GM12878 (cell line): ENCODE measurements at regions not wholly inside any gene's neighbourhood (a gene's known extent, or its start where the extent isn't known, plus 50 kb on each side); places are given as distances from the start of the nearest gene placed in this dataset.

ENCODE experiments used
- ATAC-seq: fragments of 200-7000 bp; cut with Tn5 transposase; 3 replicates; pipeline ENCODE4 v1.9.1; 2020; ENCODE audit warnings: mild to moderate bottlenecking, moderate library complexity
- BruUV-seq: library from RNA; stranded (reverse); fragments of 400-500 nt; replicated peaks from 2 replicates; lab custom pipeline; 2021; lab: Mats Ljungman, UMichigan
- CTCF ChIA-PET: fragments of 300-600 bp; sonication (Branson Sonifier 250); formaldehyde crosslinking; extraction: SDS; loops from one replicate; lab custom pipeline; 2021; ENCODE audit warnings: inconsistent platforms; lab: Yijun Ruan, JAX
- POLR2A ChIA-PET: fragments of 350-600 bp; formaldehyde crosslinking; extraction: SDS; loops from one replicate; lab custom pipeline; 2021; ENCODE audit warnings: inconsistent platforms; lab: Charles Lee
- RAD21 ChIA-PET: fragments of 300-600 bp; sonication (Branson Sonifier 250); formaldehyde crosslinking; loops from one replicate; lab custom pipeline; 2023; ENCODE audit warnings: antibody characterized with exemption; ENCODE audit not compliant: unreplicated experiment; lab: Charles Lee
- SMC1A ChIA-PET: fragments of 300-600 bp; sonication (Branson Sonifier 250); formaldehyde crosslinking; loops from one replicate; lab custom pipeline; 2023; ENCODE audit not compliant: unreplicated experiment, uncharacterized antibody; lab: Charles Lee
- DNase-seq: peaks from one replicate; pipeline ENCODE4 v3.0.0-alpha.2; 2011; ENCODE audit warnings: low read depth, low spot score
- FAIRE-seq: peaks from 3 replicates; lab custom pipeline; 2011; peaks lifted over from hg19 to GRCh38; lab: Jason Lieb, UNC
- H2AFZ ChIP-seq: 2 replicates; pipeline ENCODE4 v1.6.0; 2011; ENCODE audit warnings: low read depth, low read length, control low read depth; ENCODE audit not compliant: control insufficient read depth
- H3K27ac ChIP-seq: 2 replicates; pipeline ENCODE4 v1.5.1; 2011; ENCODE audit warnings: control low read depth; ENCODE audit not compliant: control insufficient read depth, insufficient read depth
- H3K27me3 ChIP-seq, 2 experiments: replicated peaks in 1 of 2; 2 replicates each; pipeline versions ENCODE4 v1.6.0 to v1.6.1; 2011; ENCODE audit warnings: low read length in 1 of 2; ENCODE audit not compliant: control insufficient read depth in 2 of 2, insufficient read depth in 2 of 2
- H3K36me3 ChIP-seq, 2 experiments: 2 replicates each; pipeline ENCODE4 v1.5.1; 2011; ENCODE audit warnings: low read length in 1 of 2; ENCODE audit not compliant: control insufficient read depth in 2 of 2, insufficient read depth in 2 of 2
- H3K4me1 ChIP-seq: 2 replicates; pipeline ENCODE4 v1.6.1; 2011; ENCODE audit warnings: mild to moderate bottlenecking, low read length, moderate library complexity, mixed read lengths; ENCODE audit not compliant: control insufficient read depth, insufficient read depth
- H3K4me2 ChIP-seq: 2 replicates; pipeline ENCODE4 v1.6.0; 2011; ENCODE audit warnings: control low read depth; ENCODE audit not compliant: control insufficient read depth, insufficient read depth
- H3K4me3 ChIP-seq: fragments of 200-600 bp; sonication (generic); 2 replicates; pipeline ENCODE4 v1.5.1; 2016
- H3K79me2 ChIP-seq: 2 replicates; pipeline ENCODE4 v1.6.0; 2011; ENCODE audit warnings: low read length; ENCODE audit not compliant: control insufficient read depth, insufficient read depth
- H3K9ac ChIP-seq: 2 replicates; pipeline ENCODE4 v1.8.0; 2011; ENCODE audit warnings: low read length, control low read depth, mixed read lengths; ENCODE audit not compliant: control insufficient read depth, insufficient read depth
- H3K9me3 ChIP-seq: replicated peaks from 3 replicates; pipeline ENCODE4 v1.5.1; 2011; ENCODE audit warnings: mild to moderate bottlenecking, low read length; ENCODE audit not compliant: control insufficient read depth, insufficient read depth
- H4K20me1 ChIP-seq: 2 replicates; pipeline ENCODE4 v1.6.0; 2011; ENCODE audit not compliant: control insufficient read depth, insufficient read depth
- HCFC1 ChIP-seq: fragments of 150-350 bp; IDR thresholded peaks from 2 replicates; pipeline ENCODE4 v1.6.1; 2014; ENCODE audit warnings: low read length
- MYC ChIP-seq: IDR thresholded peaks from 2 replicates; pipeline ENCODE4 v1.6.1; 2011; ENCODE audit warnings: mild to moderate bottlenecking, low read length, moderate library complexity, inconsistent platforms; ENCODE audit not compliant: insufficient read depth, insufficient replicate concordance, insufficient read length, severe bottlenecking
- SPI1 ChIP-seq: IDR thresholded peaks from 2 replicates; pipeline ENCODE4 v1.6.1; 2011; ENCODE audit warnings: low read depth, mild to moderate bottlenecking, low read length, moderate library complexity, borderline replicate concordance; ENCODE audit not compliant: insufficient read depth
- SRF ChIP-seq, 2 experiments: IDR thresholded peaks; 2 replicates each; pipeline ENCODE4 v1.6.1; 2011; ENCODE audit warnings: low read depth in 2 of 2, low read length in 2 of 2, mild to moderate bottlenecking in 1 of 2, moderate library complexity in 1 of 2
- ZNF274 ChIP-seq: IDR thresholded peaks from one replicate; pipeline ENCODE4 v1.8.0; 2011; ENCODE audit not compliant: insufficient read length, insufficient read depth
- WGBS: methylation state at CpG from one replicate; pipeline ENCODE4 v1.1.6; 2016; ENCODE audit warnings: low lambda C conversion rate; ENCODE audit not compliant: insufficient replicate concordance, insufficient coverage; ENCODE audit errors: missing lambda C conversion rate; 5-methylcytosine and 5-hydroxymethylcytosine counted together
- in situ Hi-C: fragments of 300-500 bp; cut with MboI; formaldehyde crosslinking; loops from 9 replicates; pipeline ENCODE4 v1.14.3; 2018; ENCODE audit warnings: mixed read lengths
- intact Hi-C: fragments of 100-400 bp; cut with micrococcal nuclease; formaldehyde crosslinking; loops from one replicate; pipeline ENCODE4 v1.14.2; 2022; ENCODE audit not compliant: unreplicated experiment
- TF ChIP-seq, protein P1 (sequence below): fragments of 150-350 bp; IDR thresholded peaks from 2 replicates; pipeline ENCODE4 v1.6.1; 2014; ENCODE audit warnings: mild to moderate bottlenecking, low read depth, low read length
- TF ChIP-seq, protein P2 (sequence below): fragments of 450-650 bp; IDR thresholded peaks from 2 replicates; pipeline ENCODE4 v1.6.1; 2016; ENCODE audit warnings: mild to moderate bottlenecking

DNA sequence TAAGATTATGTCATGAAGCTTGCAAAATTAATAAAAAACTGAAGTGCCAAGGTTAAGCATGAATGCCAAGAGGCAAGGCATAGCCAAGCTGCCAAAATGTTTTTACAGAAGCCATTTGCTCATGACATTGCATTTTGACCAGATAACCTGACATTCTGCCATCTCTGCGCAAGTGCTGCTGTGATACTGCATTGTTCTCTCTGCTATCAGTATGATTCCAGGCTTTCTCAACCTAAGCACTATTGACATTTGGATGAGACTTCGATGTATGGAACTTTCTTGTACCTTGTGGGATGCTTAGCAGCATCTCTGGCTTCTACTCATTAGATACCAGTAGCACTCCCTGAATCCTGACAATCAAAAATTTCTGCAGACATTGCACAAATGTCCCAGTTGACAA lies 139.2 kb downstream of the RASSF9 start:
- in situ Hi-C loops: no loop called here
- Histone ChIP-seq H3K27ac (no peak overlapping the region), H3K79me2 (no peaks in the 10 kb centered on the region), H3K4me1 (no peaks in the 10 kb centered on the region), H3K9ac (no peak overlapping the region), H3K9me3 (no peaks in the 10 kb centered on the region), H3K27me3 (no peaks in the 10 kb centered on the region), H3K4me2 (no peak overlapping the region), H4K20me1 (no peaks in the 10 kb centered on the region; the same call in 1 of the 2 replicates), H3K36me3 (no peaks in the 10 kb centered on the region), H2AFZ (no peak overlapping the region), H3K4me3 (no peak overlapping the region)
- intact Hi-C loops: no loop called here
- WGBS: 4% methylated on average over 2 of the region's 2 CpGs
- ChIA-PET CTCF (no interaction called here), RAD21 (no interaction called here), POLR2A (no interaction called here), SMC1A (interaction anchor here (1.4 kb wide), 1 partner anchor 16 kb away, joined by 5 read pairs; no protein-coding TSS in a partner anchor)
- DNase-seq (no peak), FAIRE-seq (no peak), ATAC-seq (no peak)
- TF ChIP-seq, protein P1, sequence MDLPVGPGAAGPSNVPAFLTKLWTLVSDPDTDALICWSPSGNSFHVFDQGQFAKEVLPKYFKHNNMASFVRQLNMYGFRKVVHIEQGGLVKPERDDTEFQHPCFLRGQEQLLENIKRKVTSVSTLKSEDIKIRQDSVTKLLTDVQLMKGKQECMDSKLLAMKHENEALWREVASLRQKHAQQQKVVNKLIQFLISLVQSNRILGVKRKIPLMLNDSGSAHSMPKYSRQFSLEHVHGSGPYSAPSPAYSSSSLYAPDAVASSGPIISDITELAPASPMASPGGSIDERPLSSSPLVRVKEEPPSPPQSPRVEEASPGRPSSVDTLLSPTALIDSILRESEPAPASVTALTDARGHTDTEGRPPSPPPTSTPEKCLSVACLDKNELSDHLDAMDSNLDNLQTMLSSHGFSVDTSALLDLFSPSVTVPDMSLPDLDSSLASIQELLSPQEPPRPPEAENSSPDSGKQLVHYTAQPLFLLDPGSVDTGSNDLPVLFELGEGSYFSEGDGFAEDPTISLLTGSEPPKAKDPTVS: no peak
- TF ChIP-seq SRF (IDR thresholded peaks at IDR 0.05; ENCODE audit: low read depth in 2 of 2, low read length in 2 of 2) (no peak), SPI1 (no peak), MYC (no peak)
- no TSS peak for BruUV-seq

DNA sequence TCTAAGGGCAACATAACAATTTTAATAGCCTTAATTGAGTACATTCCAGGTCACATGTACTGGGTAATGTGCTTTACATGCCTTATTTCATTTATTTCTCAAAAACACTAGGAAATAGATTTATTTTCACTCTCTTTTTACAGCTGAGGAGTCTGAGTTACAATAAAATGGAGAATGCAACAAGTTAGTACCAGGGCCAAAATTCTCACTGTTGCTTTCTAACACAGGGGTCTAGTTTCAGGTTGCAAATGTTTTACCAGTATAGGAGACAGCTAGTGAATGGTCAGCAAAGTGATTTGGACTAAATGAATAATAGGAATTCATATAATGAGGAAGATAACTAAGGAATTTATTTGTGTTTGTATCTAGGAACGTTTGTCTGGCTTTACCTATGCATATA lies 137.3 kb downstream of the RASSF9 start:
- Histone ChIP-seq H3K27me3 (no peaks in the 10 kb centered on the region), H2AFZ (no peak overlapping the region), H3K9ac (no peak overlapping the region), H4K20me1 (no peaks in the 10 kb centered on the region), H3K27ac (no peak overlapping the region), H3K4me1 (no peaks in the 10 kb centered on the region), H3K36me3 (no peaks in the 10 kb centered on the region), H3K9me3 (no peaks in the 10 kb centered on the region), H3K4me3 (no peak overlapping the region), H3K4me2 (no peak overlapping the region), H3K79me2 (no peaks in the 10 kb centered on the region)
- ATAC-seq (no peak), DNase-seq (no peak), FAIRE-seq (no peak)
- intact Hi-C loops: no loop called here
- ChIA-PET CTCF (no interaction called here), POLR2A (no interaction called here), SMC1A (interaction anchor here (0.7 to 1.5 kb wide), 2 partner anchors 11 to 31 kb away, joined by 3 read pairs; no protein-coding TSS in a partner anchor), RAD21 (no interaction called here)
- no TSS peak for BruUV-seq
- TF ChIP-seq ZNF274 (no peak), HCFC1 (no peak), MYC (no peak)
- TF ChIP-seq, protein P2, sequence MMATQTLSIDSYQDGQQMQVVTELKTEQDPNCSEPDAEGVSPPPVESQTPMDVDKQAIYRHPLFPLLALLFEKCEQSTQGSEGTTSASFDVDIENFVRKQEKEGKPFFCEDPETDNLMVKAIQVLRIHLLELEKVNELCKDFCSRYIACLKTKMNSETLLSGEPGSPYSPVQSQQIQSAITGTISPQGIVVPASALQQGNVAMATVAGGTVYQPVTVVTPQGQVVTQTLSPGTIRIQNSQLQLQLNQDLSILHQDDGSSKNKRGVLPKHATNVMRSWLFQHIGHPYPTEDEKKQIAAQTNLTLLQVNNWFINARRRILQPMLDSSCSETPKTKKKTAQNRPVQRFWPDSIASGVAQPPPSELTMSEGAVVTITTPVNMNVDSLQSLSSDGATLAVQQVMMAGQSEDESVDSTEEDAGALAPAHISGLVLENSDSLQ: no peak
- WGBS: 0% methylated on average over 1 of the region's 1 CpG
- in situ Hi-C loops: no loop called here
